Fibroblast of skin of scalp (primary cell): ENCODE measurements at regions not wholly inside any gene's neighbourhood (a gene's known extent, or its start where the extent isn't known, plus 50 kb on each side); places are given as distances from the start of the nearest gene placed in this dataset.
"Not testable (repeated sequence)": the region's sequence is repeated elsewhere in the genome, so short reads cannot be mapped to it uniquely, and the experiment has no call there.

ENCODE experiments used
- DNase-seq: peaks from one replicate; pipeline ENCODE4 v3.0.0-alpha.2; 2013

DNA sequence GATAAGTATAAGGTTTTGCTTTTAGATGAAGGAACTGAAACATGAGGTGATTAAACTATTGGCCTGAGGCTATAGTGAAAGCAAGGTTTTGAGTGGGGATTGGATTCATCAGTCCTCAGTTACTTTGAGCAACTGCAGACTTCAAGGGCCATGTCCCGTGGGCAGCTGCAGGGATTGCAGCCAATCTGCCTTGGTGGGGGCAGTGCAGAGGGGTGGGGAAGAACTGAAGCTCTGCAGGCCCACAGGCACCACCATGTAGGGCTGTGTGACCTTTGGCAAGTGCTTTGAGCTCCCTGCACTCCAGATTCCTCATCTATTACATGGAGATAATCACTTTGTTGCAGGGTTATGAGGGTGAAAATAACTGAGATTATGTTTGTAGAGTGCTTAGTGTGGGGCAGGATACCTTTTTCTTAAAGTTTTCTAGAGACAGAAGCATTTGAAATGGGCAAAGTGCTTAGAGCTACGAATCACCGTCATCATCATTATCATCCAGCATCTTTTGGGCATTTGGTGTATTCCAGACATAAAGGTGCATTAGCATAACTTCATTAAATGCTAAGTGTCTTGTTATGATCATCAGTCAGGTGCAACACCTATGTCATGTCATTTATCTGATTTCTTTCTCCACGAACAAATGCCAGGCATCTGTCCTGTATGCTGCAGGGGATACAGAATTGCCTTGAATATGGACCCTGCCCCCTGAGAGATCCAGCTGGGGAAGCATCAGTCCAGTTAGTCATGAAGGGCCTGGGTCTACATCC is 72.1 kb upstream of the TENM4 start:
- no peak for DNase-seq

DNA sequence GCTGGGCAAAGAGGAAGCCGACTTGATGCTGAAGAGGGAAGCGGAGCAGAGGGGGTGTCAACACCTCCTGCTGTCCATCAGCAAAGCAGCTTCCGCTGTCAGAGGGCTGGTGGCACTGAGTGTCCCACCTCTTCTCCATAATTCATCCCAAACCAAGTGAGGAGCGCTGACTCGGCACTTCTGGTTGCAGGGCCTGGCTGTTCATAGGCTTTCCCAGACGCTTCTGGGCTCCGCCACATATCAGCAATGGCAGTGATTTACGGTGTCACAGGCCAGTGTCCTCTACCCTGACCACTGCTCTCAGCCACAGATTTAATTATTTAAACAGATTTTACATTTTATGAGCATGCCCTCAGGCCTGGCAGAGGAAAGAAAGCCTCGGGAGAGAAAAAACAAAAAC is 70.1 kb upstream of the TENM4 start:
- no peak for DNase-seq

DNA sequence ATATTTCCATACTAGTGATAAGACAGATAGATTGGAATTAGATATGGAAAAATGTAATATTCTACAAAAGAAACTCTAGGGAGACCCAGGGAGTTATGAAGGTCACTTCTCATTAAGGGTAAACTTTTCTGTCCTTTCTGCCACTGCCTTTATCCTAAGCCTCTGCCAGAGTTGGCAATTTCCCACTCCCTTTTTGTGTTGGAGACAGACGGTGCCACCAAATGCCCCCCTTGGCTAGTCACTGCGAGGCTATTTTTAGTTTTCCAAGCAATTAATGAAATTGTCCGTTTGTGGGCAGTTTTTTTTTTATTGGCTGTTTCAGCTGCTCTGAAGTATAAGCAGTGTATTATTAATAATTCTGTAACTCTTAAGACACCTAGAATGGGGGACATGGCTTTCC is 67.6 kb upstream of the TENM4 start:
- DNase-seq = no peak

DNA sequence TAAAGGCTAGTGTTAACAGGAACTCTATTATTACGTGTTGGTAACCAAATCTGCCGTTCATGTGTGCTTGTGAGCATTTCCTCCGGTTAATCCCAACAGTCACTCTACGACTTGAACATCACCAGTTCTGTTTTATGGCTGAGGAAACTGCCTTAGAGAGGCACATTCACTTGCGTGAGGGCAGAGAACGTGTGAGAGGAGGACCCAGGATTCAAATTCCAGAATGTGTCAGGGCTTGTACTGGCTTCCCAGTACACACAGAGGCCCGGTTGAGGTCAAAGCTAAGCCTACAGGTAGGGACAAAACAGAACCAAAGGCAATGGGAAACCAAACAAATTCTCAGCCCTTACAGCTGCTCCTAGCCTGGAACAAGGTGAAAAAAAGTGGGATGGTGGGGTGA is 66.9 kb upstream of the TENM4 start:
- no peak for DNase-seq

DNA sequence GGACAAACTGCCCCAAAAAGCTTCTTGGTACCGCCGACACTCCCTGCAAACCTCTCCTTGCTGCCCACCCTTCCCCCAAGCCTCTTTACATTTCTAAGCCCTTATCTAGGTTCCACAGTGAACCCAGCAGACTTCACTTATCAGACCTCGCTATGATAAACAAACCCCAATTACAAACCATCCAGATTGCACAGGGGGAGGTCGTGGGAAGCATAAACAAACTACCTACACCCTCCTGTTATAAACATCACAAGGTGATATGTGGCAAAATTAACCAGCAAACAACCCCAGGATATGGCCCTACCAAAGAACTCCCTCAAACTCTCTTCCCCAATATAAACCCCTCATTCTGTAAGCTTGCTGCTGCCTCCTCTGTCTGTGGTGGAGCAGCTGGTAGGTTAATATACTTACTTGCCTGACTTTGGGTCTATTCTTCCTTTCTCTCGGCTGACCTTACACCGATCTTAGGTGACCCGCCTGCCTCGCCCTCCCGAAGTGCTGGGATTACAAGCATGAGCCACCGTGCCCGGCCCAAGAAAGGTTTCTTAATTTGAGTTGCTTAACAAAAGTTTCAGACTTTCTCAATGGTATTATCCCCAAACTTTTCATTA is 66.0 kb upstream of the TENM4 start:
- no peak for DNase-seq

DNA sequence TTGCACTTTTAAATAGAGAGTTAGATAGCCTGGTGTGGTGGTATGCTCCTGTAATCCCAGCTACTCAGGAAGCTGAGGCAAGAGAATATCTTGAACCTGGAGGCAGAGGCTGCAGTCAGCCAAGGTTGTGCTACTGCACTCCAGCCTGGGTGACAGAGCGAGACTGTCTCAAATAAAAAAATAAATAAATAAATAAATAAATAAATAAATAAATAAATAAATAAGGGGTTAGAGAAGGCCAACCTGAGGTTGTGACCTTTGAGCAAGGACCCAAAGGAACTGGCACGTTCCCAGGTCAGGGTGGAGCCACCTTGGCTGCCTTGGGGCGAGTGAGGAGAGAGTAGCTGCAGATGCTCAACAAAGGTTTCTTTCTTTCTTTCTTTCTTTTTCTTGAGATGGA is 65.3 kb upstream of the TENM4 start:
- no peak for DNase-seq

DNA sequence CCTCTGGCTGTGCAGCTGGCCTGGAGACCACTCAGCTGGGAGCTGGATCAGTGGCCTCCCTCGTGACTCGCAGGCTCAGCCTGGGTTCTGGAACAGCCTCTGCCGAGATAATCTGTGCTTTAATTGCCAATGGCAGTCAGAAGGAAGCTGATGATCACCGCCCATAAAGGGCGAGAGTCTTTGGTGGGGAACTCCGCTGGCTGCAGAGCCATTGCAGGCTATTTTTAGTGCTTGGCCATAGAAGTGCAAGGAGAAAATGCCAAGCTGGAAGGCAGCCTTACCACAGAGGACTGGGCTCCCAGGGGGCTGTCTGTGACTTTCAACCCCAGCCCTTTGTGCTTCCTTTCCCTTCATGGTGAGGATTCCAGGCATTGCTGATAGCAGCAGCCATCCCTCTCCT is 62.2 kb upstream of the TENM4 start:
- DNase-seq = peak; percentile 79

DNA sequence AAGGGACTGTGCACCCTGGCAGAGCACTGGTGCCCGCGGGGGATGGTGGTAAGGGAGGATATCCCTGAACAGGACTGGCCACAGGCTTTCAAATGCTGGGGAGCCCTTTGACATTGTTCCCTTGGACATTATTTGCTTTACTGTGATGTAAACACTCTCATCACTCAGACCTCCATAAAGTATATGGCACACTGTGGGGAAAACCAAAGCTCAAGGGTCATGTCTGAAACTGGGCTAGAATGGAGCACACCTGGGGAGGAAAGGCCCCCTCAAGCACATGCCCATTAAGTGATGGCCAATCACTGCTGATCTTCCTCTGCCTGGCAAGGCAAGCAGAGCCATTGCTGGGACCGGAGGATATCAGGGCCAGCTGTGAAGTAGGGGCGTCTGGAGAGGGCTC is 60.9 kb upstream of the TENM4 start:
- DNase-seq = no peak

DNA sequence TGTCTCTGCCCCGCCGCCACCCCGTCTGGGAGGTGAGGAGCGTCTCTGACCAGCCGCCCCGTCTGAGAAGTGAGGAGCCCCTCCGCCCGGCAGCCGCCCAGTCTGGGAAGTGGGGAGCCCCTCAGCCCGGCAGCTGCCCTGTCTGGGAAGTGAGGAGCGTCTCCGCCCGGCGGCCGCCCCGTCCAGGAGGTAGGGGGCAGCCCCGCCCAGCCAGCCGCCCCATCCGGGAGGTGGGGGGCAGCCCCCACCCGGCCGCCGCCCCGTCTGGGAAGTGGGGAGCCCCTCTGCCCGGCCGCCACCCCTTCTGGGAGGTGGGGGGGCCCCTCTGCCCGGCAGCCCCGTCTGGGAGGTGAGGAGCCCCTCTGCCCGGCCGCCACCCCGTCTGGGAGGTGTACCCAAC is 59.1 kb upstream of the TENM4 start:
- not testable (repeated sequence) for DNase-seq

DNA sequence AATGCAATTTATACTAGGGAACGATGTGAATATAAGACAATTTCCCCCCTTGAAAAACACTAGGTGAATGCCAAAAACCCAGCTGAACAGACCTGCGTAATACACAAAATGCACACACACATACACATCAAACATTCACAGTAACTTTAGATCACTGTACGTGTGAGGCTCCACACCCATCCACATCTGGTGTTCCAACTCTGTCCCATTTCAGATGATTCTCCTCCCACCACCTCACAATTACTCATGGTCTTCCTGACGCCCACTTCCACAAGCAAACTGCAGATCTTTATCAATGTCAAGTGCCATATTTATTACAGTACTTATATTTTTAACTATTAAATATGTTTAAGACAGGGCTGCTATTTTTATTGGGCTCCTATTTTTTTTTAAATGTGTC is 57.8 kb upstream of the TENM4 start:
- no peak for DNase-seq

DNA sequence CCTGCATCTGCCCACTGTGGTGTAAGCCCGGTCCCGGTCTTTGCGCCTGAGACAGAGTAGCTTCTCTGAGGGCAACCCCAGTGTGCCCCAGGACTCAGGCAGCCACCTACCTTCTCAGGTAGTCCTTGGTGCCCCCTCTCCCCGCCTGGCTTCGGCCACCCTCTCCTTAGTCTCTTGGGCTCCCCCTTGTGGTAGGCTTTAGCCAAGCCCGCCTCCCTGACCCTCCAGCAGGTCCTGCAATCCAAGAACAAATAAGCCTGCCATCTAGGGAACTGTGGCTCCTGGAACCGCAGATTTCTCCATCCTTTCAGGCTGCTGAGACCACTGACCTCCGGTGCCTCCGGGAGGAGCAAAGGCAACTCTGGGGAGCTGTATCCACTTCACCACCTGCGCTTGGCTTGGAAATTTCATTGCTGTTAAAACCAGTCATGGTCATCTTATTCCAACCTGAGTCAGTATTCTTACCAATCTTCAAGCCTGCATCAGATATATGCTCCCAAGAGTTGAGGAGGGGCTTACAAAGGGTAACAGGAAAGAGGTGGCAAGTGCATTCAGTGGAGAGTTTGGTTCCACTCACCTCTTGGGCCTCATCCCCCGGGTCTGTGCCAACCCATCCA is 52.8 kb upstream of the TENM4 start:
- DNase-seq = peak; percentile 65

DNA sequence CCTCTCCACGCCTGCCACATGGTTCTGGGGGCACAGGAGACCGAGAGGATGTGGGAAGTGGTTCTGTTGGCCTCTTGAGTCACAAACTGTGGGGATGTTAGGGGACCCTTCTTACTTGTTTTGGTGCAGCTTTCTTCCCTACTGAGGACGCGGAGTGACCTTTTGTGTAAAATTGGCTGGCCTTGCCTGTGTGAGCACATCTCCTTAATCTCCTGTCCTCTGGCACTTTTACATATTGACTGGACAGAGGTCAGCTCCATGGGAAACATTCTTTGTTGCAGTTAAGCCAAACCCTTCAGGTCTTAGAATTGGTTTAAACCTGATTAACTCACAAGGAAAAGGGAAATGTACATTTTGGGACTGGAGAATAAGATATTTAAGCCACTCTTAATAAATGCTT is 51.2 kb upstream of the TENM4 start:
- no peak for DNase-seq
